Activated naive CD4-positive, alpha-beta T cell treated with anti-CD3 and anti-CD28 coated beads, Interleukin-2, amount 50 U/mL, for 24 hours (primary cell): ENCODE measurements at regions not wholly inside any gene's neighbourhood (a gene's known extent, or its start where the extent isn't known, plus 50 kb on each side); places are given as distances from the start of the nearest gene placed in this dataset.

Experiments
- H3K27ac Mint-ChIP-seq: one replicate; pipeline ENCODE4 v1.8.0; 2021; ENCODE audit warnings: mild to moderate bottlenecking, mixed read lengths
- H3K27me3 Mint-ChIP-seq: one replicate; pipeline ENCODE4 v1.8.0; 2021; ENCODE audit warnings: mixed read lengths
- H3K36me3 Mint-ChIP-seq: one replicate; pipeline ENCODE4 v1.8.0; 2021; ENCODE audit warnings: mixed read lengths
- H3K4me1 Mint-ChIP-seq: one replicate; pipeline ENCODE4 v1.8.0; 2021; ENCODE audit warnings: mixed read lengths
- H3K4me3 Mint-ChIP-seq: one replicate; pipeline ENCODE4 v1.8.0; 2021; ENCODE audit warnings: mild to moderate bottlenecking, mixed read lengths
- H3K9me3 Mint-ChIP-seq: one replicate; pipeline ENCODE4 v1.8.0; 2021; ENCODE audit warnings: mixed read lengths

GRCh38 chr4:1505511-1506460, 99.5 kb upstream of the NKX1-1 start:
- peaks cover 5% of the 10 kb centered on the region for H3K27me3 Mint-ChIP-seq
- no peak overlapping the region for H3K4me3 Mint-ChIP-seq
- no peaks in the 10 kb centered on the region for H3K4me1 Mint-ChIP-seq
- H3K27ac Mint-ChIP-seq, result no peak overlapping the region
- H3K9me3 Mint-ChIP-seq, result no peaks in the 10 kb centered on the region
- no peaks in the 10 kb centered on the region for H3K36me3 Mint-ChIP-seq

- no peaks in the 10 kb centered on the region for H3K9me3 Mint-ChIP-seq
- H3K36me3 Mint-ChIP-seq, result no peaks in the 10 kb centered on the region
- H3K27me3 Mint-ChIP-seq, result peaks cover 5% of the 10 kb centered on the region
- H3K4me3 Mint-ChIP-seq, result no peak overlapping the region
- no peaks in the 10 kb centered on the region for H3K4me1 Mint-ChIP-seq
- H3K27ac Mint-ChIP-seq, result no peak overlapping the region
Observed at GRCh38 chr4:1504595-1505500, 98.6 kb upstream of the NKX1-1 start.

GRCh38 chr4:1503583-1504471, 97.6 kb upstream of the NKX1-1 start:
- Mint-ChIP-seq H3K4me1 (no peaks in the 10 kb centered on the region), H3K4me3 (no peak overlapping the region), H3K9me3 (no peaks in the 10 kb centered on the region), H3K27ac (no peak overlapping the region), H3K36me3 (no peaks in the 10 kb centered on the region), H3K27me3 (peaks cover 5% of the 10 kb centered on the region)

- H3K9me3 Mint-ChIP-seq, result no peaks in the 10 kb centered on the region
- no peak overlapping the region for H3K4me3 Mint-ChIP-seq
- H3K4me1 Mint-ChIP-seq, result no peaks in the 10 kb centered on the region
- H3K27ac Mint-ChIP-seq, result no peak overlapping the region
- peaks cover 5% of the 10 kb centered on the region for H3K27me3 Mint-ChIP-seq
- no peaks in the 10 kb centered on the region for H3K36me3 Mint-ChIP-seq
Observed at GRCh38 chr4:1502976-1503375, 96.7 kb upstream of the NKX1-1 start.

GRCh38 chr4:1502501-1502886, 96.3 kb upstream of the NKX1-1 start:
- Mint-ChIP-seq H3K27me3 (peaks cover 5% of the 10 kb centered on the region), H3K27ac (no peak overlapping the region), H3K4me3 (no peak overlapping the region), H3K36me3 (no peaks in the 10 kb centered on the region), H3K9me3 (no peaks in the 10 kb centered on the region), H3K4me1 (no peaks in the 10 kb centered on the region)

GRCh38 chr4:1501754-1502500, 95.7 kb upstream of the NKX1-1 start:
- Mint-ChIP-seq H3K27me3 (peaks cover 5% of the 10 kb centered on the region), H3K36me3 (no peaks in the 10 kb centered on the region), H3K4me1 (no peaks in the 10 kb centered on the region), H3K27ac (no peak overlapping the region), H3K9me3 (no peaks in the 10 kb centered on the region), H3K4me3 (no peak overlapping the region)

- H3K27me3 Mint-ChIP-seq, result peaks cover 3% of the 10 kb centered on the region
- H3K4me3 Mint-ChIP-seq, result no peak overlapping the region
- no peak overlapping the region for H3K27ac Mint-ChIP-seq
- H3K36me3 Mint-ChIP-seq, result no peaks in the 10 kb centered on the region
- no peaks in the 10 kb centered on the region for H3K4me1 Mint-ChIP-seq
- H3K9me3 Mint-ChIP-seq, result no peaks in the 10 kb centered on the region
Observed at GRCh38 chr4:1500966-1501753, 94.9 kb upstream of the NKX1-1 start.

DNA sequence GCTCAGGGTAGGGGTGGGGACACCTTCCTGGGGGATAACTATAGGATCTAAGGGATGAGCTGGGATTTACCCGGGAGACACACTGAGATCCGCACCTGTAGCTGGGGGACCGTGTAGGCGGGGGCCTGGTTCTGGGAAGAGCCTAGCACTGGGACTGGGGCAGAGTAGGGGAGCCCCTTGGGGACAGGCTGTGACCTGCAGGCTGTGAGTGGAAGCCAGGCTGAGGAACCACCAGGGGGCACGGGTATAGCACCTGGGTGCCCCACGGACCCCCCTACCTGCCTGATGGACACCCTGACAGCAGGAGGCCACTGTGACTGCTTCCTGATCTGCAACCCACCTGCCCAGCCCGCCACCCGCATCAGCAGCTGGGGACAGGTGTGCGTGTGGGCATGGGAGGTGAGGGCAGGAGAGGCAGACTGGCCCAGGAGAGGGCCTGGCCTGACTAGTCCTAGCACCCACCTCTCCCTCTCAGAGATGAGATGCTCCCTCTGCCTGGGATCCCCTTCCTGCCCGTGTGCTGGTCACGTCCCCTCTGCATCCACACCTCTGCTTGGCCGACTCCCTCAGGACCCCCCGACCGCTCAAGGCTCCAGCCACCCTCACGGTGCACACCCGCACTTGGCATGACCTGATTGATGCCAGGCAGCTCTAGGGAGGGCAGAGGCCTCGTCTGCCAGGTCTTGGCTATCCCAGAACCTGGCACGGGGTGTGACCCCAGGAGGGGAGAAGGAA, 94.2 kb upstream of the NKX1-1 start:
- H3K9me3 Mint-ChIP-seq, result no peaks in the 10 kb centered on the region
- H3K4me3 Mint-ChIP-seq, result no peak overlapping the region
- no peaks in the 10 kb centered on the region for H3K4me1 Mint-ChIP-seq
- H3K27ac Mint-ChIP-seq, result no peak overlapping the region
- no peaks in the 10 kb centered on the region for H3K36me3 Mint-ChIP-seq
- peaks cover 3% of the 10 kb centered on the region for H3K27me3 Mint-ChIP-seq

DNA sequence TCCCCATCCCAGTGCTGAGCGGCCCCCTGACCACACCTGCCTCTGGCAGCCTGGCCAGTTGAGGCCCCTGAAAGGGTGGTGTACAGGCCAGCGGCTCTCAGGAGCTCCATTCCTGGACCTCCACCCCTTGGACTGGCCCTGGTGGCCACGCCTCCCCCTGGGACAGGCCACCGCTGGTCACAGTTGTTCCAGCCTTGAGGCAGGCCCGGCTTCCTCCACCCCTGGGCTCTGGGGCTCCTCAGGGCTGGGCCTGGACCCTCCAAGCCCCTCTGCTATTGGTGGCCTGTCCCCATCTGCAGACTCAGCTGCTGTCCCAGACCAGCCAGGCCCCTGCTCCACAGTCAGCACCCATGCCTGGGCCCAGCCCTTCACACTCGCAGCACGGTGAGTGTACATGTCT, 93.2 kb upstream of the NKX1-1 start:
- Mint-ChIP-seq H3K4me3 (no peak overlapping the region), H3K36me3 (no peaks in the 10 kb centered on the region), H3K9me3 (no peaks in the 10 kb centered on the region), H3K27me3 (peaks cover 3% of the 10 kb centered on the region), H3K4me1 (no peaks in the 10 kb centered on the region), H3K27ac (no peak overlapping the region)

DNA sequence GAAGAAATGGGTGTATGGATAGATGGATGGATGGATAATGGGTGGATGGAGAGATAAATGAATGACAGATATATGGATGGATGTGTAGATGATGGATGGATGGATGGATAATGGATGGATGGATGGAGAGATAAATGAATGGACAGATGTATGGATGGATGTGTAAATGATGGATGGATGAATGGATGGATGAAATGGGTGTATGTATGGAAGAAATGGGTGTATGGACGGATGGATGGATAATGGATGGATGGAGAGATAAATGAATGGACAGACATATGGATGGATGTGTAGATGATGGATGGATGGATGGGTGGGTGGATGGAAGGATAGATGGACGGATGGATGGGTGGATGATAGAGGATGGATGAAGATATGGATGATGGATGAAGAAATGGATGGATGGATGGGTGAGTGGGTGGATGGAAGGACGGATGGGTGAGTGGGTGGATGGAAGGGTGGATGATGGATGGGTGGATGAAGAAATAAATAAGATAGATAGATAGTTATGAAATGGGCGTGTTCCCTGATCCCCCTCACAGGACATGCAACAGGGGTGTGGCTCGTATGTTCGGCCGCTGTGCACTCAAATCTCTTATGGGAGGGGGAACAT, 91.1 kb upstream of the NKX1-1 start:
- H3K4me1 Mint-ChIP-seq, result no peaks in the 10 kb centered on the region
- H3K27me3 Mint-ChIP-seq, result peaks cover 5% of the 10 kb centered on the region
- no peak overlapping the region for H3K27ac Mint-ChIP-seq
- no peaks in the 10 kb centered on the region for H3K9me3 Mint-ChIP-seq
- H3K4me3 Mint-ChIP-seq, result no peak overlapping the region
- no peaks in the 10 kb centered on the region for H3K36me3 Mint-ChIP-seq

DNA sequence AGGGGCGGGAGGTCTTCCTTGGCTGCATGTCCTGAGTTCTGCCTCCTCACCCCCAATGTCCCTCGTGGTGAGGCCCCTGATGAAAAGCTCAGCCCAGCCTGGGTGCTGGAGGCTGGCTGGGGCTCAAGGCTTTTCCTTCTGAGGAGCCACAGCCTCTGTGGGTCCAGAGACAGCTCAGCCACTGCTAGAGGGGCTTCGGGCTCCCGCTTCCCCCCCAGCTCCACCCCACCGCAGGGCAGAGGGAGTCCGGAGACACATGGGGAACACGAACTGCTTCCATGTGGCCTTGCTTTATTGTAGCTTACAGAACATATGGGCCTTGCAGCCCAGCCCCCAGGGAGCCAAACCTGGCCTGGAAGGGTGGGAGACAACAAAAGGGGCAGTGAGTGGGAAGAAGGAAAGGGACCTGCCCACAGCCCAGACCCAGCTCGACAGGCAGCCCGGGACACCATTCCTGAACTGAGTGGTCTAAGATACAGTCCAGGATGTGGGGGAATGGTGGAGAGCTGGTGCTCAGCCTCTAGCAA, 89.9 kb upstream of the NKX1-1 start:
- no peaks in the 10 kb centered on the region for H3K4me1 Mint-ChIP-seq
- no peaks in the 10 kb centered on the region for H3K36me3 Mint-ChIP-seq
- peaks cover 5% of the 10 kb centered on the region for H3K27me3 Mint-ChIP-seq
- H3K9me3 Mint-ChIP-seq, result no peaks in the 10 kb centered on the region
- no peak overlapping the region for H3K4me3 Mint-ChIP-seq
- H3K27ac Mint-ChIP-seq, result no peak overlapping the region

GRCh38 chr4:1495416-1496115, 89.3 kb upstream of the NKX1-1 start:
- Mint-ChIP-seq H3K27ac (no peak overlapping the region), H3K4me1 (no peaks in the 10 kb centered on the region), H3K36me3 (no peaks in the 10 kb centered on the region), H3K27me3 (peaks cover 5% of the 10 kb centered on the region), H3K9me3 (no peaks in the 10 kb centered on the region), H3K4me3 (no peak overlapping the region)
